Activated T-helper 1 cell treated with anti-CD3 and anti-CD28 coated beads, Interleukin-12 subunit alpha, Interleukin-12 subunit beta, Interleukin-2, Interleukin-4 antibody, amounts not matched to agents 30 ng/mL and 10 ng/mL and 1 ng/mL, durations not matched to agents 14 hours and 24 hours and 36 hours (primary cell): ENCODE measurements at regions not wholly inside any gene's neighbourhood (a gene's known extent, or its start where the extent isn't known, plus 50 kb on each side); places are given as distances from the start of the nearest gene placed in this dataset.
"Not testable (repeated sequence)": the region's sequence is repeated elsewhere in the genome, so short reads cannot be mapped to it uniquely, and the experiment has no call there.

Experiments used
- DNase-seq: peaks from one replicate; pipeline ENCODE4 v3.0.0; 2021; ENCODE audit warnings: low spot score
- H3K27ac Mint-ChIP-seq: one replicate; pipeline ENCODE4 v1.8.0; 2021; ENCODE audit warnings: mild to moderate bottlenecking, mixed read lengths
- H3K27me3 Mint-ChIP-seq: one replicate; pipeline ENCODE4 v1.8.0; 2022; ENCODE audit warnings: mild to moderate bottlenecking, moderate library complexity, mixed read lengths; ENCODE audit not compliant: insufficient read depth
- H3K36me3 Mint-ChIP-seq: one replicate; pipeline ENCODE4 v1.8.0; 2021; ENCODE audit warnings: low read depth, mixed read lengths
- H3K4me1 Mint-ChIP-seq: one replicate; pipeline ENCODE4 v1.8.0; 2021; ENCODE audit warnings: low read depth, mixed read lengths
- H3K4me3 Mint-ChIP-seq: one replicate; pipeline ENCODE4 v1.8.0; 2021; ENCODE audit warnings: mild to moderate bottlenecking, moderate library complexity, mixed read lengths
- H3K9me3 Mint-ChIP-seq: one replicate; pipeline ENCODE4 v1.8.0; 2021; ENCODE audit warnings: mixed read lengths
- intact Hi-C: fragments of 100-400 bp; cut with micrococcal nuclease; formaldehyde crosslinking; loops from one replicate; pipeline ENCODE4 v1.15.1; 2024

DNA sequence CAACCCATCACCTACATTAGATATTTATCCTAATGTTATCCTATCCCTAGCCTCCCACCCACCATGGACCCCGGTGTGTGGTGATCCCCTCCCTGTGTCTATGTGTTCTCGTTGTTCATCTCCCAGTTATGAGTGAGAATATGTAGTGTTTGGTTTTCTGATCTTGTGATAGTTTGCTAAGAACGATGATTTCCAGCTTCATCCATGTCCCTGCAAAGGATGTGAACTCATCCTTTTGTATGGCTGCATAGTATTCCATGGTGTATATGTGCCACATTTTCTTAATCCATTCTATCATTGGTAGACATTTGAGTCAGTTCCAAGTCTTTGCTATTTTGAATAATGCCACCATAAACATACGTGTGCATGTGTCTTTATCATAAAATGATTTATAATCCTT is 185.3 kb downstream of the TTC6 start:
- intact Hi-C loops, H3K36me3 Mint-ChIP-seq, H3K4me3 Mint-ChIP-seq, H3K4me1 Mint-ChIP-seq, H3K27me3 Mint-ChIP-seq, DNase-seq, H3K27ac Mint-ChIP-seq: not testable (repeated sequence)
- H3K9me3 Mint-ChIP-seq: peaks cover 11% of the 10 kb centered on the region

- H3K4me3 Mint-ChIP-seq, DNase-seq, intact Hi-C loops, H3K9me3 Mint-ChIP-seq, H3K4me1 Mint-ChIP-seq, H3K36me3 Mint-ChIP-seq, H3K27me3 Mint-ChIP-seq, H3K27ac Mint-ChIP-seq: not testable (repeated sequence)
Observed at GRCh38 chr14:37784203-37784826, 188.9 kb downstream of the TTC6 start.

DNA sequence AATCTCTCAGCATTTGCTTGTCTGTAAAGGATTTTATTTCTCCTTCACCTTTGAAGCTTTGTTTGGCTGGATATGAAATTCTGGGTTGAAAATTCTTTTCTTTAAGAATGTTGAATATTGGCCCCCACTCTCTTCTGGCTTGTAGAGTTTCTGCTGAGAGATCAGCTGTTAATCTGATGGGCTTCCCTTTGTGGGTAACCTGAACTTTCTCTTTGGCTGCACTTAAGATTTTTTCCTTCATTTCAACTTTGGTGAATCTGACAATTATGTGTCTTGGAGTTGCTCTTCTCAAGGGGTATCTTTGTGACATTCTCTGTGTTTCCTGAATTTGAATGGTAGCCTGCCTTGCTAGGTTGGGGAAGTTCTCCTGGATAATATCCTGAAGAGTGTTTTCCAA is 189.4 kb downstream of the TTC6 start:
- H3K9me3 Mint-ChIP-seq, H3K27ac Mint-ChIP-seq, H3K36me3 Mint-ChIP-seq, H3K4me1 Mint-ChIP-seq, intact Hi-C loops, H3K4me3 Mint-ChIP-seq, DNase-seq, H3K27me3 Mint-ChIP-seq: not testable (repeated sequence)

DNA sequence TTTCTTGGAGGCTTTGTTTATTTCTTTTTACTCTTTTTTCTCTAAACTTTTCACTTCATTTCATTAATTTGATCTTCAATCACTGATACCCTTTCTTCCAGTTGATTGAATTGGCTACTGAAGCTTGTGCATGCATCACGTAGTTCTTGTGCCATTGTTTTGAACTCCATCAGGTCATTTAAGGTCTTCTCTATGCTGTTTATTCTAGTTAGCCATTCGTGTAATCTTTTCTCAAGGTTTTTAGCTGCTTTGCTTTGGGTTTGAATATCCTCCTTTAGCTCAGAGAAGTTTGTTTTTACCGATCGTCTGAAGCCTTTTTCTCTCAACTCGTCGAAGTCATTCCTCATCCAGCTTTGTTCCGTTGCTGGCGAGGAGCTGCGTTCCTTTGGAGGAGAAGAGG is 189.9 kb downstream of the TTC6 start:
- H3K9me3 Mint-ChIP-seq, DNase-seq, H3K36me3 Mint-ChIP-seq, H3K27ac Mint-ChIP-seq, intact Hi-C loops, H3K27me3 Mint-ChIP-seq, H3K4me1 Mint-ChIP-seq, H3K4me3 Mint-ChIP-seq: not testable (repeated sequence)

- DNase-seq, H3K9me3 Mint-ChIP-seq, H3K4me1 Mint-ChIP-seq, H3K27me3 Mint-ChIP-seq, H3K4me3 Mint-ChIP-seq, intact Hi-C loops, H3K27ac Mint-ChIP-seq, H3K36me3 Mint-ChIP-seq: not testable (repeated sequence)
Observed at GRCh38 chr14:37786114-37786625, 190.7 kb downstream of the TTC6 start.

DNA sequence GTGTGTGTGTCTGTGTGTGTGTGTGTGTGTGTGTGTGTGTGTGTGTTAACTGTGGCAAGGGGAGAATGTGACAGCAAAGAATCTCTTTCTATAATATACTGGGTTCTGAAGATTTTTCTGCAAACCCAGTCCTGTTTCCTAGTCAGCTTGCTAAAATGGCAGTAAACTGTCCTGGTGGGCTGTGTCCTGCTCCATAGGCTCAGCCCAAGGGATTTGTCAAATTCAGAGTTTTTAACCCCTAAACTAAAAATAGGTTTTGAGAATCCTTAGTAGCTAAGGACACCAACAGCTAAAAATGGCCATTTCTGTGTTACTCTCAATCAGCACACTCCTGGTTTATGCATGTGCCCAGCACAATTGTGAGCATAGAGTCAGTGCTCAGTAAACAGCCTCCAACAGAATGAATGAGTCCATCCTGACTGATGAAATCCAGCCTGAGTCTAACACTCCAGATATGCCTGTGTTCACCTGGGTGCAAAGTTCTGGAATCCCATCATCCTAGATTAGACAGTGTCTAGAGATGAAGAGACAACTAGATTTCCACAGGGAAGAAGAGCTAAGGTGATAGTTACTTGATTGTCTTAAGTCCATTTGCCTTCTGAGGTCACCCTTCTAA is 192.6 kb downstream of the TTC6 start:
- no peak overlapping the region for H3K4me3 Mint-ChIP-seq
- no peak overlapping the region for H3K27ac Mint-ChIP-seq
- H3K9me3 Mint-ChIP-seq: no peaks in the 10 kb centered on the region
- DNase-seq: no peak
- intact Hi-C loops: no loop called here
- no peaks in the 10 kb centered on the region for H3K36me3 Mint-ChIP-seq
- no peaks in the 10 kb centered on the region for H3K4me1 Mint-ChIP-seq
- H3K27me3 Mint-ChIP-seq: no peaks in the 10 kb centered on the region

DNA sequence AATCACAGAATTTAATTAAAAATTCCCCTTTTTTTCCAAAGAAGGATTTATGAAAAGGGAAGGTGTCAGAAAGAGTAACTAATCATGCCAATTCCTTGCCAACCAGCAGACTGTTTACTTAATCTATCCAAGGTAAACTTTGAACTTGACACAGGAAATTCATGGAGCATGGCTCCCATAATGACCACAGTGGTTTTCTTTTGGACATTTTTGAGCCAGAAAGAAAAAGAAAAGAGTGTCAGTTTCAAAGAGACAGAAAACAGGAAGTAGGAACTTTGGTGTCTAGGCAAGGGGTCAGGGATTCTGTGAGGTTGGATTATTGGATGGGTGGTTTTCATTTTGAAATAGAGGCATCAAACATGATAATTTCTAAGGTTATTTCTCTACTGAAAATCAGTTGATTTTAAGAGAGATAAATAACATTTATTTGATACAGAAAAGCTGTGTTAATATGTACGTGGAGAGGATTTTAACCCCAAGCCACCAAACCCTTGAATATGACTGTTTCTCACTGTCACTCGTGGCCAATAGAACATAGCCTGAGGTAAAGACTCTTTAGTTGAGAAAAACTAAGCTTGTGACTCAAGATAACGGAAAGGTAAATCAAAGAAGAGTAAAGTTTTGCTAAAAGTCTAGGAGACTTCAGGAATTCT is 196.1 kb downstream of the TTC6 start:
- Mint-ChIP-seq H3K9me3 (no peaks in the 10 kb centered on the region), H3K4me3 (no peak overlapping the region), H3K27ac (no peak overlapping the region), H3K27me3 (no peaks in the 10 kb centered on the region), H3K36me3 (no peaks in the 10 kb centered on the region), H3K4me1 (no peaks in the 10 kb centered on the region)
- DNase-seq: no peak
- intact Hi-C loops: no loop called here

DNA sequence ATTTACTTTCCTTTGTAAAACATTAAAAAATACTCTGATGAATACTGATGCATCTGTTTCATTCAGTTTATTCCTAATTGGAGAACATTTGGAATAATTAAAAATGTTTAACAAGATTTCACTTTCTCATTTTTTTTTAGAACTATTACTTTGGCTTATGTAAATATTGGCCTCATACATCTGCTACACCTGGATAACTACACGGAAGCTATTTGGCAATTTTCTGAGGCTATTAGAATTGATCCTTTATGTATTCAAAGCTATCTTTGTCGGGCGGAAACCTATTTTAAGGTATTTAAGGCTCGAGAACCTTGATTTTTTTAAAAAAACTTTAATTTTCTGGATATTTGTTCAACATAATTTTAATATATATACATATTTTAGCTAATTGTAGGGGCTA is 196.7 kb downstream of the TTC6 start:
- Mint-ChIP-seq H3K27me3 (no peaks in the 10 kb centered on the region), H3K9me3 (no peaks in the 10 kb centered on the region), H3K27ac (no peak overlapping the region), H3K4me1 (no peaks in the 10 kb centered on the region), H3K4me3 (no peak overlapping the region), H3K36me3 (no peaks in the 10 kb centered on the region)
- intact Hi-C loops: no loop called here
- no peak for DNase-seq

DNA sequence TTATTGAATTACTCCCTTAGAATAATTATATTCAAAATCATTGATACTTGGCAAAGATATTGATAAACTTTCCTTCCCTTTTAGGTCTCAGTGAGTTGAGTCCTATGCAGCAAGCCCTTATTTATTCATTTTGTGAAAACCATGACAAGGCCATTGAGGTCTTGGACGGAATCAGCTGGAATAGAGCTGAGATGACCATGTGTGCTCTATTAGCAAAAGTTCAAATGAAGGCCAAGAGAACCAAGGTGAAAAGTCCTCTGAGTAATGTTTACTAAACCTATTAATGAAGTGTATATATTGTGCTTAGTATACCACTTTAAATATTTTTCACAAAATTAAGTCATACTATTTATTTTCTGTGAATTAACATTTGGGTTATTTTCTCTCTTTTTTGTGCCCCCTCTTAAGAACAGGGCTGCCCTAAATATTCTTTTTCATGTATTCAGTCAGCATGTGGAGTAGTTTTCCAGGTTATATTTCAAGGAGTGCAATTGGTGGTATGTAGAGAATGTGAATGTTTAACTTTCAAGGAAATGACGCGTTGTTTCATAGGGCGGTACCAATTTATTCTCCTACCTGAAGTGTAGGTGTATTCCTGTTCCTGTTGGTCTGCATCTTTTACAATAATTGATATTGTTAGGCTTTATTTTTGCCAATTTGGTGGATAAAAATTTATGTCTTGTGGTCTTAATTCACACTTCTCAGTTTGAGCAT is 201.4 kb downstream of the TTC6 start:
- Mint-ChIP-seq H3K27ac (no peak overlapping the region), H3K27me3 (no peaks in the 10 kb centered on the region), H3K4me1 (no peaks in the 10 kb centered on the region), H3K4me3 (no peak overlapping the region), H3K9me3 (no peaks in the 10 kb centered on the region), H3K36me3 (no peaks in the 10 kb centered on the region)
- DNase-seq: no peak
- intact Hi-C loops: no loop called here

- no peak for DNase-seq
- no peaks in the 10 kb centered on the region for H3K4me1 Mint-ChIP-seq
- intact Hi-C loops: no loop called here
- no peaks in the 10 kb centered on the region for H3K36me3 Mint-ChIP-seq
- H3K4me3 Mint-ChIP-seq: no peak overlapping the region
- no peaks in the 10 kb centered on the region for H3K27me3 Mint-ChIP-seq
- H3K9me3 Mint-ChIP-seq: no peaks in the 10 kb centered on the region
- H3K27ac Mint-ChIP-seq: no peak overlapping the region
Observed at GRCh38 chr14:37797675-37798074, 202.2 kb downstream of the TTC6 start.

GRCh38 chr14:37807722-37808121 is 212.3 kb downstream of the TTC6 start:
- H3K36me3 Mint-ChIP-seq: no peaks in the 10 kb centered on the region
- no peaks in the 10 kb centered on the region for H3K27me3 Mint-ChIP-seq
- no peaks in the 10 kb centered on the region for H3K4me1 Mint-ChIP-seq
- intact Hi-C loops: no loop called here
- no peak overlapping the region for H3K27ac Mint-ChIP-seq
- no peaks in the 10 kb centered on the region for H3K9me3 Mint-ChIP-seq
- no peak for DNase-seq
- no peak overlapping the region for H3K4me3 Mint-ChIP-seq

GRCh38 chr14:37810094-37810801 is 214.8 kb downstream of the TTC6 start:
- Mint-ChIP-seq H3K9me3 (no peaks in the 10 kb centered on the region), H3K27ac (no peak overlapping the region), H3K27me3 (no peaks in the 10 kb centered on the region), H3K4me1 (no peaks in the 10 kb centered on the region), H3K36me3 (no peaks in the 10 kb centered on the region), H3K4me3 (no peak overlapping the region)
- DNase-seq: no peak
- intact Hi-C loops: no loop called here

- intact Hi-C loops: no loop called here
- H3K27me3 Mint-ChIP-seq: no peaks in the 10 kb centered on the region
- no peaks in the 10 kb centered on the region for H3K9me3 Mint-ChIP-seq
- no peak for DNase-seq
- H3K4me1 Mint-ChIP-seq: no peaks in the 10 kb centered on the region
- H3K36me3 Mint-ChIP-seq: no peaks in the 10 kb centered on the region
- H3K4me3 Mint-ChIP-seq: no peak overlapping the region
- no peak overlapping the region for H3K27ac Mint-ChIP-seq
Observed at GRCh38 chr14:37813732-37814131, 218.3 kb downstream of the TTC6 start.
